SK-N-SH (cell line): ENCODE measurements at regions not wholly inside any gene's neighbourhood (a gene's known extent, or its start where the extent isn't known, plus 50 kb on each side); places are given as distances from the start of the nearest gene placed in this dataset.

Experiments used
- CTCF ChIA-PET: fragments of 300-600, 350-600 bp; formaldehyde crosslinking; extraction: SDS; loops from one replicate; lab custom pipeline; 2021; lab: Yijun Ruan, JAX
- POLR2A ChIA-PET: fragments of 350-600 bp; sonication (Branson Sonifier 250); formaldehyde crosslinking; extraction: SDS; loops from one replicate; lab custom pipeline; 2020; ENCODE audit warnings: antibody characterized with exemption, inconsistent platforms; lab: Yijun Ruan, JAX
- DNase-seq: peaks from one replicate; pipeline ENCODE4 v3.0.0; 2012
- H2AFZ ChIP-seq: fragments of 200-600 bp; sonication (generic); 2 replicates; pipeline ENCODE4 v1.8.1; 2016; ENCODE audit warnings: antibody characterized with exemption, mild to moderate bottlenecking, low read depth
- H3F3A ChIP-seq: fragments of 200-600 bp; sonication (generic); replicated peaks from 2 replicates; pipeline ENCODE3; 2016; ENCODE audit warnings: antibody characterized with exemption, mild to moderate bottlenecking; ENCODE audit not compliant: insufficient read depth
- H3K27ac ChIP-seq, 2 experiments: fragments of 200-500 bp in 1 of 2; fragments of 200-600 bp in 1 of 2; sonication (Bioruptor generic) in 1 of 2; sonication (generic), shearing (Covaris generic) in 1 of 2; 2 replicates each; pipeline versions ENCODE4 v1.5.1 to v1.6.1; 2014 to 2016; ENCODE audit warnings: low read depth in 2 of 2, inconsistent platforms in 1 of 2, low read length in 1 of 2, mild to moderate bottlenecking in 1 of 2, mixed read lengths in 1 of 2
- H3K27me3 ChIP-seq: fragments of 200-600 bp; sonication (generic), shearing (Covaris generic); 2 replicates; pipeline ENCODE4 v1.6.1; 2016; ENCODE audit warnings: mixed run types; ENCODE audit not compliant: insufficient read depth
- H3K36me3 ChIP-seq, 2 experiments: fragments of 200-500 bp in 1 of 2; fragments of 200-600 bp in 1 of 2; sonication (Bioruptor generic) in 1 of 2; sonication (generic) in 1 of 2; replicated peaks in 1 of 2; 2 replicates each; pipeline versions ENCODE3 to v1.5.1; 2014 to 2016; ENCODE audit warnings: low read length in 1 of 2, mild to moderate bottlenecking in 1 of 2; ENCODE audit not compliant: insufficient read depth in 2 of 2, control insufficient read depth in 1 of 2
- H3K4me1 ChIP-seq, 2 experiments: fragments of 200-500 bp in 1 of 2; fragments of 200-600 bp in 1 of 2; sonication (Bioruptor generic) in 1 of 2; sonication (generic), shearing (Covaris generic) in 1 of 2; 2 replicates each; pipeline versions ENCODE4 v1.5.1 to v1.6.1; 2014 to 2016; ENCODE audit warnings: low read depth in 1 of 2, low read length in 1 of 2, mixed run types in 1 of 2; ENCODE audit not compliant: insufficient read depth in 2 of 2, control insufficient read depth in 1 of 2
- H3K4me2 ChIP-seq: fragments of 200-600 bp; sonication (generic), shearing (Covaris generic); 2 replicates; pipeline ENCODE4 v1.6.1; 2017; ENCODE audit warnings: mixed run types
- H3K4me3 ChIP-seq, 2 experiments: fragments of 200-500 bp in 1 of 2; fragments of 200-600 bp in 1 of 2; sonication (Bioruptor generic) in 1 of 2; sonication (generic), shearing (Covaris generic) in 1 of 2; 2 replicates each; pipeline versions ENCODE4 v1.5.1 to v1.8.1; 2014 to 2016; ENCODE audit warnings: low read depth in 2 of 2, inconsistent platforms in 1 of 2, low read length in 1 of 2, mild to moderate bottlenecking in 1 of 2, mixed read lengths in 1 of 2, moderate library complexity in 1 of 2
- H3K79me2 ChIP-seq: fragments of 200-600 bp; sonication (generic); 2 replicates; pipeline ENCODE4 v1.8.1; 2017; ENCODE audit warnings: mild to moderate bottlenecking; ENCODE audit not compliant: insufficient read depth
- H3K9ac ChIP-seq: fragments of 200-600 bp; sonication (generic); 2 replicates; pipeline ENCODE4 v1.6.1; 2017; ENCODE audit warnings: mixed run types
- H3K9me2 ChIP-seq: fragments of 200-600 bp; sonication (generic); 2 replicates; pipeline ENCODE4 v1.6.1; 2017; ENCODE audit warnings: mixed run types
- H3K9me3 ChIP-seq: fragments of 200-600 bp; sonication (generic); 2 replicates; pipeline ENCODE4 v1.6.1; 2017; ENCODE audit warnings: mixed run types, mild to moderate bottlenecking, moderate library complexity
- H4K20me1 ChIP-seq: fragments of 200-600 bp; sonication (generic); 2 replicates; pipeline ENCODE4 v1.6.1; 2017; ENCODE audit warnings: mild to moderate bottlenecking, mixed run types; ENCODE audit not compliant: insufficient read depth
- CHD2 ChIP-seq: fragments of 150-350 bp; IDR thresholded peaks from 2 replicates; pipeline ENCODE4 v1.6.1; 2018; ENCODE audit warnings: low read length; ENCODE audit not compliant: partially characterized antibody
- ELF1 ChIP-seq: IDR thresholded peaks from 2 replicates; pipeline ENCODE4 v1.4.0; 2012
- EZH2phosphoT487 ChIP-seq: fragments of 200-600 bp; sonication (generic); IDR thresholded peaks from 2 replicates; pipeline ENCODE4 v1.6.1; 2017; ENCODE audit warnings: low read depth, mixed run types, mild to moderate bottlenecking, antibody characterized with exemption, moderate library complexity, borderline replicate concordance
- FOXJ3 ChIP-seq: sonication (generic); formaldehyde crosslinking; IDR thresholded peaks from 2 replicates; pipeline ENCODE4 v1.5.1; 2020; ENCODE audit warnings: mild to moderate bottlenecking, missing genetic modification reagents
- FOXM1 ChIP-seq: IDR thresholded peaks from 2 replicates; pipeline ENCODE4 v1.4.0; 2012; ENCODE audit warnings: low read depth, mild to moderate bottlenecking
- GABPA ChIP-seq: IDR thresholded peaks from 2 replicates; pipeline ENCODE4 v1.4.0; 2012; ENCODE audit warnings: low read depth, mild to moderate bottlenecking
- GATA2 ChIP-seq: sonication (generic); formaldehyde crosslinking; IDR thresholded peaks from 2 replicates; pipeline ENCODE4 v1.5.0; 2020; ENCODE audit warnings: mild to moderate bottlenecking, missing genetic modification reagents
- IRF3 ChIP-seq: fragments of 150-350 bp; IDR thresholded peaks from 2 replicates; pipeline ENCODE4 v1.6.1; 2016; ENCODE audit warnings: mild to moderate bottlenecking, low read depth, low read length
- MAX ChIP-seq: IDR thresholded peaks from 2 replicates; pipeline ENCODE4 v1.4.0; 2012; ENCODE audit warnings: low read depth
- MEF2A ChIP-seq: IDR thresholded peaks from 2 replicates; pipeline ENCODE4 v1.4.0; 2012; ENCODE audit warnings: low read depth, borderline replicate concordance
- NFIC ChIP-seq: IDR thresholded peaks from 2 replicates; pipeline ENCODE4 v1.4.0; 2012; ENCODE audit warnings: borderline replicate concordance
- POLR2AphosphoS5 ChIP-seq: IDR thresholded peaks from 2 replicates; pipeline ENCODE4 v1.6.1; 2012; ENCODE audit warnings: low read depth, low read length
- RAD21 ChIP-seq: IDR thresholded peaks from 2 replicates; pipeline ENCODE4 v1.6.1; 2012; ENCODE audit warnings: mild to moderate bottlenecking, low read length
- RCOR1 ChIP-seq: fragments of 150-350 bp; IDR thresholded peaks from 2 replicates; pipeline ENCODE4 v1.6.1; 2017; ENCODE audit warnings: antibody characterized with exemption, low read length
- RXRA ChIP-seq: IDR thresholded peaks from 2 replicates; pipeline ENCODE4 v1.4.0; 2012; ENCODE audit warnings: low read depth, mild to moderate bottlenecking, borderline replicate concordance
- TAF1 ChIP-seq: IDR thresholded peaks from 2 replicates; pipeline ENCODE4 v1.6.1; 2012; ENCODE audit warnings: low read depth, mild to moderate bottlenecking, low read length, moderate library complexity, borderline replicate concordance
- YY1 ChIP-seq: IDR thresholded peaks from 2 replicates; pipeline ENCODE4 v1.4.0; 2012; ENCODE audit warnings: low read depth, mild to moderate bottlenecking
- WGBS: methylation state at CpG from one replicate; pipeline ENCODE4 v1.1.6; 2017; ENCODE audit warnings: low lambda C conversion rate; 5-methylcytosine and 5-hydroxymethylcytosine counted together
- TF ChIP-seq, protein P1 (sequence below): fragments of 150-350 bp; IDR thresholded peaks from 2 replicates; pipeline ENCODE4 v1.6.1; 2017; ENCODE audit warnings: antibody characterized with exemption, low read length, low read depth, borderline replicate concordance
- TF ChIP-seq, protein P2 (sequence below): IDR thresholded peaks from 2 replicates; pipeline ENCODE4; 2012
- TF ChIP-seq, protein P3 (sequence below): IDR thresholded peaks from 2 replicates; pipeline ENCODE4 v1.4.0; 2012; ENCODE audit warnings: low read depth, borderline replicate concordance

DNA sequence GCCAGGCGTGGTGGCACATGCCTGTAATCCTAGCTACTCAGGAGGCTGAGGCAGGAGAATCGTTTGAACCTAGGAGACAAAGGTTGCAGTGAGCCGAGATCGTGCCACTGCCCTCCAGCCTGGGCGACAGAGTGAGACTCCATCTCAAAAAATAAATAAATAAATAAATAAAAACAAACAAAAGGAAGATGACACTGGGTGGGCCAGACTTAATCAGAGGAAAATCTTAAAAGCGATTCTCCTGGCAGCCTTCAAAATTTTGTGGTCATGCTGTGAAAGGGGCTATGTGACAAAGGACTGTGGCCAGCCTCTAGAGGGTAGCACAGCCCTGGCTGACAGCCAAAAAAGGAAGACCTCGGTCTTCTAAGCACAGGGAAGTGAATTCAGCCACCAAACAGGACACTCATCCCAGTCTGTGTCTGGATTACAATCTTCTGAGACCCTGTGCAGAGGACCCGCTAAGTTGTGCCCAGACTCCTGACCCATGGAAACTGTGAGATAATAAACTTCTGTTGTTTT, 391.1 kb downstream of the CNTNAP4 start:
- Histone ChIP-seq H3K9me2 (no peaks in the 10 kb centered on the region), H3K4me3 (no peak overlapping the region), H3K79me2 (no peaks in the 10 kb centered on the region), H2AFZ (no peak overlapping the region), H3K4me2 (no peak overlapping the region), H3F3A (no peaks in the 10 kb centered on the region), H3K36me3 (no peaks in the 10 kb centered on the region), H3K9ac (no peak overlapping the region), H3K9me3 (no peaks in the 10 kb centered on the region), H3K27me3 (no peaks in the 10 kb centered on the region), H3K27ac (no peak overlapping the region), H3K4me1 (no peaks in the 10 kb centered on the region; a peak in 1 of 4 replicates), H4K20me1 (no peaks in the 10 kb centered on the region)
- POLR2A ChIA-PET: no interaction called here
- DNase-seq: no peak
- 68% methylated on average over 8 of the region's 8 CpGs for WGBS
- TF ChIP-seq, protein P1, sequence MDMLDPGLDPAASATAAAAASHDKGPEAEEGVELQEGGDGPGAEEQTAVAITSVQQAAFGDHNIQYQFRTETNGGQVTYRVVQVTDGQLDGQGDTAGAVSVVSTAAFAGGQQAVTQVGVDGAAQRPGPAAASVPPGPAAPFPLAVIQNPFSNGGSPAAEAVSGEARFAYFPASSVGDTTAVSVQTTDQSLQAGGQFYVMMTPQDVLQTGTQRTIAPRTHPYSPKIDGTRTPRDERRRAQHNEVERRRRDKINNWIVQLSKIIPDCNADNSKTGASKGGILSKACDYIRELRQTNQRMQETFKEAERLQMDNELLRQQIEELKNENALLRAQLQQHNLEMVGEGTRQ: no peak
- TF ChIP-seq, protein P2, sequence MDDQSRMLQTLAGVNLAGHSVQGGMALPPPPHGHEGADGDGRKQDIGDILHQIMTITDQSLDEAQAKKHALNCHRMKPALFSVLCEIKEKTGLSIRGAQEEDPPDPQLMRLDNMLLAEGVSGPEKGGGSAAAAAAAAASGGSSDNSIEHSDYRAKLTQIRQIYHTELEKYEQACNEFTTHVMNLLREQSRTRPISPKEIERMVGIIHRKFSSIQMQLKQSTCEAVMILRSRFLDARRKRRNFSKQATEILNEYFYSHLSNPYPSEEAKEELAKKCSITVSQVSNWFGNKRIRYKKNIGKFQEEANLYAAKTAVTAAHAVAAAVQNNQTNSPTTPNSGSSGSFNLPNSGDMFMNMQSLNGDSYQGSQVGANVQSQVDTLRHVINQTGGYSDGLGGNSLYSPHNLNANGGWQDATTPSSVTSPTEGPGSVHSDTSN: no peak
- TF ChIP-seq POLR2AphosphoS5 (no peak), MAX (no peak), GABPA (no peak), FOXM1 (no peak), CHD2 (no peak), RAD21 (no peak), GATA2 (CRISPR knock-in tag) (no peak), NFIC (no peak), YY1 (no peak), MEF2A (no peak), RCOR1 (no peak), RXRA (no peak), ELF1 (no peak), EZH2phosphoT487 (no peak), FOXJ3 (no peak), IRF3 (no peak), TAF1 (no peak)
- TF ChIP-seq, protein P3, sequence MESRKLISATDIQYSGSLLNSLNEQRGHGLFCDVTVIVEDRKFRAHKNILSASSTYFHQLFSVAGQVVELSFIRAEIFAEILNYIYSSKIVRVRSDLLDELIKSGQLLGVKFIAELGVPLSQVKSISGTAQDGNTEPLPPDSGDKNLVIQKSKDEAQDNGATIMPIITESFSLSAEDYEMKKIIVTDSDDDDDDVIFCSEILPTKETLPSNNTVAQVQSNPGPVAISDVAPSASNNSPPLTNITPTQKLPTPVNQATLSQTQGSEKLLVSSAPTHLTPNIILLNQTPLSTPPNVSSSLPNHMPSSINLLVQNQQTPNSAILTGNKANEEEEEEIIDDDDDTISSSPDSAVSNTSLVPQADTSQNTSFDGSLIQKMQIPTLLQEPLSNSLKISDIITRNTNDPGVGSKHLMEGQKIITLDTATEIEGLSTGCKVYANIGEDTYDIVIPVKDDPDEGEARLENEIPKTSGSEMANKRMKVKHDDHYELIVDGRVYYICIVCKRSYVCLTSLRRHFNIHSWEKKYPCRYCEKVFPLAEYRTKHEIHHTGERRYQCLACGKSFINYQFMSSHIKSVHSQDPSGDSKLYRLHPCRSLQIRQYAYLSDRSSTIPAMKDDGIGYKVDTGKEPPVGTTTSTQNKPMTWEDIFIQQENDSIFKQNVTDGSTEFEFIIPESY: no peak
- CTCF ChIA-PET: interaction anchor here (1.0 to 2.1 kb wide), 4 partner anchors 11 to 503 kb away, joined by 3 to 10 read pairs (median 3); no protein-coding TSS in a partner anchor
